Hematopoietic multipotent progenitor cell (in vitro differentiated cells): ENCODE measurements at regions not wholly inside any gene's neighbourhood (a gene's known extent, or its start where the extent isn't known, plus 50 kb on each side); places are given as distances from the start of the nearest gene placed in this dataset. TPM values are rescaled to one million over a fixed set of nuclear protein-coding genes. Genes with fewer than 3 reads are reported as not detected.

Experiments
- small RNA-seq: library from RNA; depleted of rRNA; stranded (forward); fragments of <200 nt; gene quantifications from one replicate; pipeline ENCODE3, GENCODE V24; 2012

Small RNA genes in the stretch of these regions (small RNA-seq; reads per million reads assigned to genes)
- gene AL596028.1 (not detected), gene RNA5SP210 (not detected)
